ENCODE measurements at regions not wholly inside any gene's neighbourhood (a gene's known extent, or its start where the extent isn't known, plus 50 kb on each side); places are given as distances from the start of the nearest gene placed in this dataset.

- H3K27ac ChIP-seq (ENCODE audit: extremely low read depth, low read depth, low read length), result no peak overlapping the region
- H3K4me1 ChIP-seq (replicated peaks in 1 of 2; ENCODE audit: control insufficient read depth in 2 of 2, insufficient read depth in 2 of 2, low read length in 2 of 2), result no peaks in the 10 kb centered on the region
- no TSS peak for BruUV-seq (replicated peaks)
- H3K9me3 ChIP-seq (replicated peaks; ENCODE audit: control insufficient read depth, insufficient read depth, low read depth, low read length), result no peaks in the 10 kb centered on the region
- POLR2A ChIA-PET, result no interaction called here
- TF ChIP-seq ARID1B (IDR thresholded peaks at IDR 0.05), result no peak
- TF ChIP-seq HLTF (IDR thresholded peaks at IDR 0.05), result no peak
- TF ChIP-seq CHAMP1 (IDR thresholded peaks at IDR 0.05), result no peak
- no peak for TF ChIP-seq LCOR (CRISPR knock-in tag; IDR thresholded peaks at IDR 0.05)
- no peak for TF ChIP-seq ZNF436 (CRISPR knock-in tag; IDR thresholded peaks at IDR 0.05)
- TF ChIP-seq ZC3H4 (CRISPR knock-in tag; IDR thresholded peaks at IDR 0.05; ENCODE audit: borderline replicate concordance), result no peak
- no peak for TF ChIP-seq JUND (IDR thresholded peaks at IDR 0.05; ENCODE audit: borderline replicate concordance, low read depth, low read length)
- no peak for TF ChIP-seq JUND (tag; IDR thresholded peaks at IDR 0.05; ENCODE audit: borderline replicate concordance, low read depth, low read length)
- no peak for TF ChIP-seq SMARCC2 (IDR thresholded peaks at IDR 0.05; ENCODE audit: low read depth)
- no peaks in the 10 kb centered on the region for H3K9me1 ChIP-seq (ENCODE audit: control insufficient read depth, insufficient read depth, low read length)
- H3K27me3 ChIP-seq (ENCODE audit: control insufficient read depth in 2 of 2, insufficient read depth in 2 of 2, low read length in 2 of 2), result no peaks in the 10 kb centered on the region; a peak in 1 of 5 replicates
- DNase-seq (ENCODE audit: extremely low read depth in 1 of 4, low spot score in 3 of 4) (no peak), FAIRE-seq (no peak), ATAC-seq (no peak)
- no peak overlapping the region for H3K4me3 ChIP-seq
- intact Hi-C loops (cut with micrococcal nuclease), result no loop called here
- in situ Hi-C loops (cut with MboI), result no loop called here
- H2AFZ ChIP-seq (ENCODE audit: low read depth, low read length), result no peak overlapping the region
- CTCF ChIA-PET (ENCODE audit: low intra/inter-chr PET ratio), result no interaction called here
- no peak overlapping the region for H3K9ac ChIP-seq (ENCODE audit: insufficient read depth in 1 of 2, low read depth in 2 of 2, low read length in 2 of 2)
- no peak overlapping the region for H3K4me2 ChIP-seq (ENCODE audit: insufficient read depth, low read length)
- H4K20me1 ChIP-seq (replicated peaks; ENCODE audit: control insufficient read depth, insufficient read depth, low read length), result no peaks in the 10 kb centered on the region
- no peaks in the 10 kb centered on the region for H3K36me3 ChIP-seq (ENCODE audit: control insufficient read depth, insufficient read depth, low read length)
- 0% methylated on average over 1 of the region's 1 CpG for WGBS (ENCODE audit: insufficient coverage, low coverage, missing lambda C conversion rate)
- no peaks in the 10 kb centered on the region for H3K79me2 ChIP-seq (ENCODE audit: control insufficient read depth, insufficient read depth, low read length)
Observed at GRCh38 chr7:91778416-91778815, 102.1 kb downstream of the MTERF1 start.
